Mucosa of descending colon (tissue), 3 donors: ENCODE measurements at regions not wholly inside any gene's neighbourhood (a gene's known extent, or its start where the extent isn't known, plus 50 kb on each side); places are given as distances from the start of the nearest gene placed in this dataset.

Experiments
- ATAC-seq: fragments of 200-7000 bp; cut with Tn5 transposase; one replicate; pipeline ENCODE4 v1.9.1; 2020; ENCODE audit warnings: mild to moderate bottlenecking, moderate library complexity
- DNase-seq, 3 donors: peaks; one replicate each; pipeline ENCODE4 v3.0.0-alpha.2; 2020
- H3K36me3 ChIP-seq: fragments of 200-600 bp; one replicate; pipeline ENCODE4 v1.8.0; 2021; ENCODE audit warnings: low read depth, mild to moderate bottlenecking
- H3K4me1 ChIP-seq: fragments of 200-600 bp; one replicate; pipeline ENCODE4 v1.8.0; 2021; ENCODE audit warnings: low read depth, mild to moderate bottlenecking
- H3K4me3 ChIP-seq: fragments of 200-600 bp; one replicate; pipeline ENCODE4 v1.8.0; 2021; ENCODE audit warnings: mild to moderate bottlenecking
- H3K9me3 ChIP-seq: fragments of 200-600 bp; one replicate; pipeline ENCODE4 v1.8.0; 2021; ENCODE audit warnings: mild to moderate bottlenecking
- CTCF ChIP-seq: fragments of 200-600 bp; IDR thresholded peaks from one replicate; pipeline ENCODE4 v1.8.0; 2022; ENCODE audit warnings: antibody characterized with exemption, mild to moderate bottlenecking
- intact Hi-C, 2 donors: fragments of 100-400 bp; cut with DNase I in 1 of 2; cut with micrococcal nuclease in 1 of 2; formaldehyde crosslinking; loops; one replicate each; pipeline versions ENCODE4 v1.11.0 to v1.11.1; 2022; cut with DNase I, micrococcal nuclease
- donor health status: DM: no; HTN: no; CAD: no; lungs with moderate emphysema.
- donor health status: DM: no; HTN: no; CAD: no.
- donor health status: DM: no; HTN: yes; CAD: no.

DNA sequence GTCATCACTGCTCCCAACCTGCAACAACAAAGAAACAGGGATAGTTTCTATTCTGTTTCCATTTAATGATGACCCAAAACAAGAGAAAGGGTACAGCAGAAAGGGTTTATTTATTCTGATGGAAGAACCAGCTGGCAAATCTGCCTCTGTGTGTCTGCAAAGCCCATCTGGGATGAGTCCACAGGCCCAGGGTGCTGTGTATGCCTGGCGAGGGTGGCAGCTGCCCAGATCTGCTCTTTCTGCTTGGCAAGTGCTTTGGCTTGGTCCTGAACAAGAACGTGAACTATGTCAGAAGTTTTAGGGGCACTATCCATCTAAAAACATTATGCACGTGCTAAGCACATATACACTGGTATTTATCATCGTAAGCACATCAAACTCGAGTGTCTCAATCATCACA is 333.8 kb downstream of the CXCL12 start:
- no peak for TF ChIP-seq CTCF
- ATAC-seq: no peak
- Histone ChIP-seq H3K4me3 (no peak overlapping the region), H3K36me3 (no peaks in the 10 kb centered on the region), H3K4me1 (no peaks in the 10 kb centered on the region), H3K9me3 (no peaks in the 10 kb centered on the region)
- DNase-seq: no peak
- intact Hi-C loops: no loop called here

DNA sequence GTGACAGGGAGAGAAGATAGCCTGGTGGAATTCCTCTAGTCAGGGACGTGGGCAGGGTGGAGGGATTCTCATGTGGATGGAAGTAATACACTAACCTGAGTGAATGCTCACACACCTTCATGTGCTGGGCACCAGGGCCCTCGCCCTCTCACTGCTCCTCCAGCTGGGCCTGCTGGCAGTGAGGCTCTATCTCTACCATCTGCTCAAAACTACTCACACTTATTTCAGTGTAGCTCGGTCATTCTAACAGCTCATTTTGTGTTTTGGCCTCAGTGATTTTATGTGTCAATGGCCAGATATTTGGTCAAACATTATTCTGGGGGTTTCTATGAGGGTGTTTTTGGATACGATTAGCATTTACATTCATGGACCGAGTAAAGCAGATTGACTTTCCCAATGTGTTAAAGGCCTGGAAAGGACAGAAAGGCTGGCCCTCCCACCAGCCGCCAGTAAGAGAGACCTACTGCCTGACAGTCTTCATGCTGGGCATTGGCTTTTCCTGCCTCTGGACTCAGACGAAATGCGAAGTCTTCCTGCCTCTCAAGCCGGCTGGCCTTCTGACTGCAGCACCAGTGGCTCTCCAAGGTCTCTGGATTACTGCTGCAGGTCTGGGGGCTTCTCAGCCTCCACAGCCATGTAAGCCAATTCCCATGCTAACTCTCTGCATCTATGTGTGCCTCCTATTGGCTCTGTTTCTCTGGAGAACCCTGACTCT is 335.4 kb downstream of the CXCL12 start:
- no peak for TF ChIP-seq CTCF
- Histone ChIP-seq H3K36me3 (no peaks in the 10 kb centered on the region), H3K4me3 (no peak overlapping the region), H3K9me3 (no peaks in the 10 kb centered on the region), H3K4me1 (no peaks in the 10 kb centered on the region)
- ATAC-seq (no peak), DNase-seq (no peak)
- intact Hi-C loops: no loop called here

DNA sequence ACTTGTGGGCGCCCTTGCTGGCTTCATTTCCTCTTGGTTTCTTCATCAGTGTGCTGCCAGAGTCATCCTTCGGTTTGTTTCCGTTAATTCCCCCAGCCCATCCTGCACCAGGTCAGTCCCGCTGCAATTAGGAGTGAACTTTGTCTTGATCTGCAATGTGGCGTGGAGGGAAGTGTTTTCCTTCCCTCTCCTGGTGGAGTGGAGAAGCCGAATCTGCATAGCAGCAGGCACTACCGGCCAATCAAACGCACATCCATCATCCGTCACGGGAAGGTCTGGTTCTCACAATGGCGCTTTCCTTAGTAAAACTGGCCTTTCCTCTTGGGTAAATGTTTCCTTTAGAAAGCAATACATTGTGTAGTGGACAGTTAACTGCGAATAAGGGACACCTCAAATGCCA is 337.5 kb downstream of the CXCL12 start:
- ATAC-seq (no peak), DNase-seq (no peak)
- no peaks in the 10 kb centered on the region for H3K36me3 ChIP-seq
- no peak for TF ChIP-seq CTCF
- no peaks in the 10 kb centered on the region for H3K4me1 ChIP-seq
- no peaks in the 10 kb centered on the region for H3K9me3 ChIP-seq
- intact Hi-C loops: no loop called here
- no peak overlapping the region for H3K4me3 ChIP-seq

DNA sequence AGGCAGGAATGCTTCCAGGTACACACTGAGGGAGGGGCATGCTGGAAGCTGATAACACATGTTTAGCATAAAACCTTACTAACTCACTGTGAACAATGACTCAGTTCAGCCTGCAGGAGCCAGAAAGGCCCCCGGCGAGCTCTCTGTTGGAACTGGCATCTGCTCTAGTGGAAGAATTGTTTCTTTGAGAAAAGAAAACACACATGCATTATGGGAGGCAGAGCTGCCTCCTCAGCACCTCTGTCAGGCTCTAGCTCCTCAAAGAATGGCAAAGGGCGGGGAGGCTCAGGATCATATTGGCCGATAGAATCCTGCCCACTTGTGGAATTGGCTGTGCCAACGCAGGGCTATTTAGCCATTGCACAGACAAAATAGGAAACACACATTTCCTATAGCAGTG is 338.3 kb downstream of the CXCL12 start:
- no peak for TF ChIP-seq CTCF
- Histone ChIP-seq H3K36me3 (no peaks in the 10 kb centered on the region), H3K4me1 (no peaks in the 10 kb centered on the region), H3K4me3 (no peak overlapping the region), H3K9me3 (no peaks in the 10 kb centered on the region)
- DNase-seq (no peak), ATAC-seq (peak; percentile 17)
- intact Hi-C loops: no loop called here

GRCh38 chr10:44045020-44045419 is 339.9 kb downstream of the CXCL12 start:
- no peaks in the 10 kb centered on the region for H3K9me3 ChIP-seq
- ATAC-seq: peak; percentile 22
- no peak for TF ChIP-seq CTCF
- no peaks in the 10 kb centered on the region for H3K4me1 ChIP-seq
- no peaks in the 10 kb centered on the region for H3K36me3 ChIP-seq
- H3K4me3 ChIP-seq: no peak overlapping the region
- peak in 1 of 3 donors; percentile 32 for DNase-seq
- intact Hi-C loops: no loop called here

DNA sequence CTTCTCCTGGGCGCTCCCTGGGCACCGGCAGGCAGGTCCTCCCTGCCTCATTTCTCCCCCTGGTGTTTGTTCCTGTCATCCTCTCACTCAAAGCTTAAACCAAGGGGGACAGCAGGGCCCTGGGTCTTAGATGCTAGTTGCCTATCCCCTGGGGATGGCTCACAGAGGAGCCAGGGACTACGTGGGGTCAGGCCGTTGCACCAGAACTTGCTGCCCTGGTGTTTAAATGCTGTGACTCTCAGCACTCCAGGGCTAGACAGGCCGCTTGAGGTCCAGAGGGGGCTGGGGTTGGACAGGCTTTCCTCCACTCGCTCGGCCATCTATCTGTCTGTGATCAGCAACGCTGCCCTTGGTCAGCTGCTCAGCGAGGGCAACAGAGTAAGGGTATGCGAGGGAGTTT is 340.3 kb downstream of the CXCL12 start:
- Histone ChIP-seq H3K9me3 (no peaks in the 10 kb centered on the region), H3K4me1 (no peaks in the 10 kb centered on the region), H3K36me3 (no peaks in the 10 kb centered on the region), H3K4me3 (no peak overlapping the region)
- TF ChIP-seq CTCF: no peak
- intact Hi-C loops: no loop called here
- no peak for ATAC-seq
- no peak for DNase-seq
